Right renal cortex interstitium (tissue), 3 donors: ENCODE measurements at regions not wholly inside any gene's neighbourhood (a gene's known extent, or its start where the extent isn't known, plus 50 kb on each side); places are given as distances from the start of the nearest gene placed in this dataset.

ENCODE experiments used
- DNase-seq, 3 donors: peaks; one replicate each; pipeline ENCODE4 v3.0.0-alpha.2; 2013; ENCODE audit warnings: low read depth in 3 of 3, low spot score in 2 of 3

- no peak for DNase-seq
Observed at GRCh38 chr15:91548549-91548948, 305.0 kb upstream of the SLCO3A1 start.

- DNase-seq: no peak
Observed at GRCh38 chr15:91549581-91549980, 303.9 kb upstream of the SLCO3A1 start.

DNA sequence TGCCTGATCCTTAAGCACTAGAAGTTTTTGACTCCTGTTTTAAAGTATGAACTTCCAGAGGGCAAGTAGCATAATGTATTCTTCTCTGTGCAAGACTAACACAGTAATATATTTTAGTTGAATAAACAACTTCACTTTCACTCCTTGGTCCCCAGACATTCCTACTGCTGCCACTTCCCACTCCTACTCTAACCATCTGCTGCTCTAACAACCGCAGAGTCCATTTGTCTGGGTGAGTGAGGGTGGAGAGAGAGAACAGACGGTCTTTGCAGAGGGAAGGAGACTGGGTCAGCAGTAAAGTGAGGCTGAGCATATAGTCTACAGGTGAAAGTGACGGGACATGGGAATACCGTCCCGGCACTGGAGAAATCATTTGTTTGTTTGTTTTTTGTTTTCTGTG, 301.0 kb upstream of the SLCO3A1 start:
- no peak for DNase-seq

GRCh38 chr15:91553196-91553854, 300.2 kb upstream of the SLCO3A1 start:
- no peak for DNase-seq

GRCh38 chr15:91555312-91555711, 298.2 kb upstream of the SLCO3A1 start:
- no peak for DNase-seq

DNA sequence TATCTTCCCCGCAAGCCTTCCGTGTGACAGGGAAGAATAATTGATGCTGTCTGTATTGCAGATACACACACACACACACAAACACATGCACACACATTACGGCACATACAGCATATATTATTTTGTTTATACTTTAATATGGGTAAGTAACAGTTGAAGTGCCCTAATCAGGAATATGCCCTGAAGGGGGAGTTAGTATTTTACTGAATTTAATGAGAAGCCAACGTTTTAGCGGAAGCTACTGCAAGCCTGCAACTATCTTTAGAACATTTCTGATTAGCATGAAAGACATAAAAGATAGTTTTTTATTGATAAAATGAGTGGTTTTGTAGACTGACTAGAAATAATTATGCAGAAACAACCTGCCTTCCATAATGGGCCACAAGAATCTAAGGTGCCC, 296.6 kb upstream of the SLCO3A1 start:
- DNase-seq: no peak

DNA sequence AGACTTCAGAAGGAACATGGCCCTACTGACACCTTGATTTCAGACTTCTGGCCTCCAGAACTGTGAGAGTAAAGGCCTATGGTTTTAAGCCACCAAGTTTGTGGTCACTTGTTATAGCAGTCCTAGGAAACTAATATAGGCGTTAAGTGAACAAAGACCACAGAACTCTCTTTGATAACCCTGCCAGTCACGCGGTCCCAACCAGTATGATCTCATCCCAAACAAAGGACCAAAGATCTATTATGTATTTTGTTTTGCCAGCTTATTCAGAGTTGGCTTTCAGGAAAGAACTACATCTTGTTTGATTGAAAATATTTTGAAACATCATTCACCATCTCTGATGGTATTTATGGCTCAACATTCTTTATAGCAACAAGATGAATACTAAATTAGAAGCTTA, 294.4 kb upstream of the SLCO3A1 start:
- no peak for DNase-seq

DNA sequence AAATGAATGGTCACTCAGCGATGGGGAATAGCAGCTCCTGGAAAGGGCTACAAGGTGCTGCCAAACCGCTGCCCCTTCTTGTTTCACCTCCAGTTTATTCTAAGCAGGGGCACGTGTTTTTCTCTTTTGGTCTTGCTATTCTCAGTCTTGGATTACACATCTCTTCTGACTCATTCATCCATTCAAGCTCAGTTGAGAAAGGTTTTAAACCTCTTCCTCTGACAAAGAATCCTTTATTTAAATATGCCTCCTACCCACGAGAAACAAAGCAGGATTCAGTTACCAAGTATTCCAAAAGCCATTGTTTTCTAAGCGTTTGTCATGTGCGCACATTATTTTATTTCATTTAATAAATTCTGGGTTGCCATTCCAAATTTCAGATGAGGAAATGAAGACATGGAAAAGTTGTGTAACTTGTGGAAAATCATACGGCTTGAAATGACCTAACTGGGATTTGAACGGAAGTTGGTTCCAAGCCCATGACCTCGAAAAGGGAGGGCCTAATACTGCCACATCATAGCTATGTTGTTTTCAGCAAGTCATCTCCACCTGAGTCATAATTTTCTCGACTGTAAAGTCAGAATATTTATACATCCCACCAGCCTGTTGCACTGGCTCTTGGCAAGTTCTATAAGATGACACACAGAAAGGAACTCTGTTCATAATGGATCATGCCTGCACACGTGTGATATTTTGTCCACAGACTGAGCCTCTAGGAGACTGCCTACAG, 292.0 kb upstream of the SLCO3A1 start:
- DNase-seq: no peak

DNA sequence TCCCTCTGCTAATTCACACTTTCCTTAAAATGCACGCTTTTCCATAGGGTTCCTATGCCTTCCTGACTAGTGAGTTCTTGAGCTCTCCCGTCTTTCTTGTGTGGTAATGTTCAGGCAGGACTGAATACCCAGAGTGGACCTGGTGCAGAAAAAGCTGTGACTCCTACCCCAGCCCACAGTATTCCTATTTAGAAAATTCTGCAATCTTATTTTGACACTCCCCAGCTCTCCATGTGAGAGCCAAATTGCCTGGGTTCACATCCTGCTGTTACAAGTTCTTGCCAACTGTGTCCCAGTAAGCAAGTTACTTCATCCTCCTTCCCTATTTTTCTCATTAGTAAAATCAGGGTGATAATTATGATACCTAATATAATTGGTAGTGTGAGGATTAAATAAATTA, 290.8 kb upstream of the SLCO3A1 start:
- no peak for DNase-seq

DNA sequence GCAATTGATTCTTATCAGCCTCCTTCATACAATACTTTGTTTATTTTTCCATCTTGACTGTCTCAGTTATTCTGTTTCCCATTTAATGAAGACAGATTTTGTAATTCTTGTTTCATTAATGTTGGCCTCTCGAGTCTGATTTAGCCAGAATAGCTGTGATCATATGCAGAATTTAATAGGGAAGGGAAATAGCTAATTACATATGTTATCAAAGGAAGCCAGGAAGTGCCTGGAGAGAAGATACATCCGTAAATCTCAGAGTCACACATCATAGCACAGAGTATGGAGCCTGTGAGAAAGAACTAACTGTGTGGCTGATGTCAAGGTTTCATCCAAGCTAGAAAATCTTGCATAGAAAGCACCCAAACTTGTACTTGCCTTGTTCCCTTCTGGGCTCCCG, 288.9 kb upstream of the SLCO3A1 start:
- DNase-seq: no peak

- DNase-seq: no peak
Observed at GRCh38 chr15:91566141-91566540, 287.4 kb upstream of the SLCO3A1 start.

DNA sequence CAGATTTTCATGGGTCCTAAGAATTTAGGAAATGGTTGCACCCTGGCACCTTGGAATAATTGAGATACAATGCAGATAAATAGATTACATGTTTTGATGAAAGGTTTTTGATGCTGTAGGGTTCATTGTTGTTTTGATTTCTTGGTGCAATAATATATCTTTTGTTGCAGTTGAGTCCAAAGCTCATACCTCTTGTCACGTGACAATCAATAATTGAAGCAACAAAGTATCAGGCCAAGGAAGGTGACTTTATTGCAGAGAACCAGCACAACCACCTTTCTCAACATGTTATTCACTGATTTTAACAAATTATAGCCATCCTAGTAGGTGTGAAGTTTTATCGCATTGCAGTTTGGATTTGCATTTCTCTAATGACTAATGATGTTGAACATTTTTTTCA, 285.5 kb upstream of the SLCO3A1 start:
- no peak for DNase-seq

GRCh38 chr15:91572110-91572509, 281.4 kb upstream of the SLCO3A1 start:
- DNase-seq: no peak

GRCh38 chr15:91576096-91576495, 277.4 kb upstream of the SLCO3A1 start:
- no peak for DNase-seq

DNA sequence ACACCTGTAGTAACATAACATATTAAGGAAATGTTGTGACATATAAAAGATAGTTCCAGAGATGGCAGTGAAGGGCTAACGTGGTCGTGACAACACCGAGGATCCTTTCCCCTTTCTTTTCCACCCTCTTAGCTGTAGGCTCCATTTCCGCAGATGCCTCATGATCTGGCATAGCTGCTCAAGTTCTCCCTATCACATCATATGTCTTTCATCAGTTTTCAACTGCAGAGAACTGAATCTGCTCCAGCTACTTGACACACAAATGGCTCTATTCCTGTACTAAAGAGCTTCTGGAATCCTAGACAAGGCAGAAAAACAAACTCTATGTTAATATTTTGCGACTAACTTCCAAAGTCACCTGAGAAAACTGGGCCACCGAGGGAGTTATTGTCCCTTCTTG, 275.0 kb upstream of the SLCO3A1 start:
- no peak for DNase-seq

GRCh38 chr15:91584895-91585294, 268.6 kb upstream of the SLCO3A1 start:
- DNase-seq: no peak

DNA sequence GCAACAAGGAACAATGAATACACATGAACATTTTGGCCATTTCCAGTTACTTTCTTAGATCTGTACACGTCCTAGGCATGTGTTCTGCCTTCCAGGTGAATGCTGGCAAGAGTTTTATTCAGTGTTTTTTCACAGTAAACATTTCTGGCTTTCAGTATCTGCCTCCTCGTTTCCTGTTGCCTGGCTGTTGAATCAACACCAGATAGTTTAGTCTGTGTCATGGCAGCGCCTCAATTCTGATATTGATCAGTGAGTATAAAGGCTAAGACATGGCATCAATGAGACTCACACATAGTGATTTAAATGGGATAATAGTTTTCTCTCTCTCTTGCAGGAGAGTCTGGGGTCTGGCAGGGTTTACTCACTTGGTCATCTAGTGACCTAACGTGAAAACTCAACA, 266.9 kb upstream of the SLCO3A1 start:
- DNase-seq: no peak

DNA sequence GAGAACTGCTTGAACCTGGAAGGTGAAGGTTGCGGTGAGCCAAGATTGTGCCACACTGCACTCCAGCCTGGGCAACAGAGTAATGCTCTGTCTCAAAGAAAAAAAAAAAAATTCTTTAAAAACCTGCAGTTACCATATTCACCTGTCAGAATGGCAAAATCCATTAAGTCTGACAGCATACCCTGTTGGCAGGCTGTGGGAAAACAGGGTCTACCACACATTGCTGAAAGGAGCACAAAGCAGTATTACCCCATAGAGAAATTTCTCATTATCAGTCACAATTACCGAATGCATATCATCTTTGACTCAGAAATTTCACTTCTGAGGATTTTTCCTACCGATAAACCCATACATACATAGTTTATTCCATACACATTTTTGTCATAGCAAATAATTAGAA, 264.1 kb upstream of the SLCO3A1 start:
- DNase-seq: no peak

DNA sequence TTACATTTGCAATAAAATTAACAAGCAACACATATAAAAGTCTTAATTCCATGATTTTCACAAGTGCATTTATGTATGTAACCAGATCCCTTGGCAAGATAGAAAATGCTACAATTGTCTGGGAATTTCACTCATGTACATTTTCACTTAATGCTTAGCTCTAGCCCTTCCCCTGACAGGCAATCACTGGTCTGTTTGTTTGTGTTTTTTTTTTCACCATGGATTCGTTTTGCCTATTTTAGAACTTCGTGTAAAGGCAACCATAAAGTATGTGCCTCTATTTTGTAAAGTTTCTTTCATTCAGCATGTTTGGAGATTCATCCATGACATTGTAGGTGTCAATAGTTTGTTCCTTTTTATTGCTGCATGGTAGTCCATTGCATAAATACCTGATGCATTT, 260.9 kb upstream of the SLCO3A1 start:
- DNase-seq: no peak

GRCh38 chr15:91593067-91593466, 260.4 kb upstream of the SLCO3A1 start:
- no peak for DNase-seq

DNA sequence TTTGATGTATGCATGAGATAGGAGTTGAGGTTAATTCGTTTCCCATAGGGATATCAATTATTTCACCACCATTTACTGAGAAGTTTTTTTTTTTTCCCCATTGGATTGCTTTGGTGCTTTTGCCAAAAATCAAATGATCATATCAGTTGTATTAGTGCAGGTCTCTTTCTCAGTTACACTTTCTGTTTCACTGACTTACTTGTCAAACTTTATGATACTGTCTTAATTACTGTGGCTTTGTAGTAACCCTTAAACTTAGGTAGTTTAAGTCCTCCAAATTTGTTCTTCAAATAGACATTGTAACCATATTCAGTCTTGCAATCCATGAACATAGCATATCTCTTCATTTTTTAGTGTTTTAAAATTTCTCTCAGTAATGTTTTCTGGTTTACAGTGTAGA, 259.9 kb upstream of the SLCO3A1 start:
- DNase-seq: no peak

- DNase-seq: no peak
Observed at GRCh38 chr15:91599261-91599660, 254.2 kb upstream of the SLCO3A1 start.
